Fibroblast of lung (primary cell): ENCODE measurements at regions not wholly inside any gene's neighbourhood (a gene's known extent, or its start where the extent isn't known, plus 50 kb on each side); places are given as distances from the start of the nearest gene placed in this dataset.

ENCODE experiments used
- DNase-seq, 2 donors: peaks; one replicate each; pipeline versions ENCODE4 v3.0.0 to v3.0.0-alpha.2; 2010; ENCODE audit warnings: low read depth in 2 of 2
- H2AFZ ChIP-seq: 2 replicates; pipeline ENCODE4 v1.5.1; 2012; ENCODE audit warnings: low read length, control low read depth, inconsistent platforms
- H3K27ac ChIP-seq: 2 replicates; pipeline ENCODE4 v1.5.1; 2011; ENCODE audit warnings: low read length, control low read depth; ENCODE audit not compliant: insufficient read depth
- H3K27me3 ChIP-seq: 2 replicates; pipeline ENCODE4 v1.5.1; 2011; ENCODE audit warnings: mild to moderate bottlenecking, low read length; ENCODE audit not compliant: control insufficient read depth, insufficient read depth
- H3K36me3 ChIP-seq: 2 replicates; pipeline ENCODE4 v1.5.1; 2011; ENCODE audit warnings: low read length; ENCODE audit not compliant: control insufficient read depth, insufficient read depth
- H3K4me1 ChIP-seq: 2 replicates; pipeline ENCODE4 v1.5.1; 2011; ENCODE audit warnings: low read length; ENCODE audit not compliant: control insufficient read depth, insufficient read depth; ENCODE audit errors: extremely low read depth
- H3K4me2 ChIP-seq: 2 replicates; pipeline ENCODE4 v1.5.1; 2011; ENCODE audit warnings: low read length, control low read depth; ENCODE audit not compliant: insufficient read depth; ENCODE audit errors: extremely low read depth
- H3K4me3 ChIP-seq, 4 experiments: fragments of 200-600 bp in 1 of 4; sonication (generic) in 1 of 4; replicated peaks in 1 of 4; 2 replicates each; pipeline ENCODE4 v1.5.1; 2011 to 2016; ENCODE audit warnings: low read length in 4 of 4, low read depth in 3 of 4, mild to moderate bottlenecking in 3 of 4, control low read depth in 2 of 4, inconsistent platforms in 1 of 4, mixed read lengths in 1 of 4; ENCODE audit not compliant: insufficient read depth in 1 of 4; ENCODE audit errors: control extremely low read depth in 1 of 4
- H3K79me2 ChIP-seq: 2 replicates; pipeline ENCODE4 v1.5.1; 2012; ENCODE audit warnings: mild to moderate bottlenecking, low read length, inconsistent platforms; ENCODE audit not compliant: control insufficient read depth, insufficient read depth
- H3K9ac ChIP-seq: 2 replicates; pipeline ENCODE4 v1.5.1; 2011; ENCODE audit warnings: mild to moderate bottlenecking, low read length, control low read depth; ENCODE audit not compliant: insufficient read depth
- H3K9me3 ChIP-seq: 2 replicates; pipeline ENCODE4 v1.5.1; 2012; ENCODE audit warnings: low read depth, low read length; ENCODE audit not compliant: control insufficient read depth, insufficient read depth
- H4K20me1 ChIP-seq: 2 replicates; pipeline ENCODE4 v1.5.1; 2011; ENCODE audit warnings: low read length; ENCODE audit not compliant: control insufficient read depth, insufficient read depth; ENCODE audit errors: extremely low read depth
- CTCF ChIP-seq, 2 donors: IDR thresholded peaks in 1 of 2; conservative IDR thresholded peaks in 1 of 2; 1 replicate in 1 of 2; 2 replicates in 1 of 2; pipeline ENCODE4 v1.5.1; 2011 to 2012; ENCODE audit warnings: low read length in 2 of 2, control low read depth in 1 of 2, inconsistent platforms in 1 of 2, low read depth in 1 of 2, mild to moderate bottlenecking in 1 of 2
- EZH2 ChIP-seq: IDR thresholded peaks from 2 replicates; pipeline ENCODE4 v1.5.1; 2012; ENCODE audit warnings: low read length, control low read depth, mild to moderate bottlenecking; ENCODE audit errors: missing control alignments

GRCh38 chr9:28341913-28342312 is 768.6 kb upstream of the C9orf72 start:
- Histone ChIP-seq H3K4me3 (no peak overlapping the region), H2AFZ (no peak overlapping the region), H3K36me3 (no peaks in the 10 kb centered on the region), H3K9ac (no peak overlapping the region), H4K20me1 (no peaks in the 10 kb centered on the region), H3K4me2 (no peak overlapping the region), H3K4me1 (no peaks in the 10 kb centered on the region), H3K27me3 (no peaks in the 10 kb centered on the region), H3K79me2 (no peaks in the 10 kb centered on the region), H3K27ac (no peak overlapping the region), H3K9me3 (no peaks in the 10 kb centered on the region)
- TF ChIP-seq EZH2: no peak
- no peak for TF ChIP-seq CTCF (conservative IDR thresholded peaks at IDR 0.05 in 1 of 2, IDR thresholded peaks at IDR 0.05 in 1 of 2; ENCODE audit: low read depth in 1 of 2, low read length in 2 of 2)
- DNase-seq: no peak

- Histone ChIP-seq H3K79me2 (no peaks in the 10 kb centered on the region), H3K9me3 (no peaks in the 10 kb centered on the region), H3K27me3 (no peaks in the 10 kb centered on the region), H2AFZ (no peak overlapping the region), H3K4me2 (no peak overlapping the region), H4K20me1 (no peaks in the 10 kb centered on the region), H3K4me3 (no peak overlapping the region), H3K36me3 (no peaks in the 10 kb centered on the region), H3K9ac (no peak overlapping the region), H3K4me1 (no peaks in the 10 kb centered on the region), H3K27ac (no peak overlapping the region)
- TF ChIP-seq CTCF (conservative IDR thresholded peaks at IDR 0.05 in 1 of 2, IDR thresholded peaks at IDR 0.05 in 1 of 2; ENCODE audit: low read depth in 1 of 2, low read length in 2 of 2) (no peak), EZH2 (no peak)
- no peak for DNase-seq
These were observed 769.6 kb upstream of the C9orf72 start for GRCh38 chr9:28342815-28343338.

GRCh38 chr9:28363151-28363562 is 789.9 kb upstream of the C9orf72 start:
- no peak for DNase-seq
- Histone ChIP-seq H3K4me1 (no peaks in the 10 kb centered on the region), H3K4me2 (no peak overlapping the region), H3K27ac (no peak overlapping the region), H3K9me3 (no peaks in the 10 kb centered on the region), H3K4me3 (no peak overlapping the region), H3K9ac (no peak overlapping the region), H3K79me2 (no peaks in the 10 kb centered on the region), H4K20me1 (no peaks in the 10 kb centered on the region), H2AFZ (no peak overlapping the region), H3K27me3 (no peaks in the 10 kb centered on the region), H3K36me3 (no peaks in the 10 kb centered on the region)
- no peak for TF ChIP-seq EZH2
- TF ChIP-seq CTCF (conservative IDR thresholded peaks at IDR 0.05 in 1 of 2, IDR thresholded peaks at IDR 0.05 in 1 of 2; ENCODE audit: low read depth in 1 of 2, low read length in 2 of 2): no peak
